Esophagus squamous epithelium (tissue), 4 donors: ENCODE measurements at regions not wholly inside any gene's neighbourhood (a gene's known extent, or its start where the extent isn't known, plus 50 kb on each side); places are given as distances from the start of the nearest gene placed in this dataset.

ENCODE experiments used
- CTCF ChIP-seq, 6 experiments: fragments of 450-650 bp in 4 of 6; fragments of 200-600 bp in 2 of 6; sonication (generic) in 2 of 6; IDR thresholded peaks; one replicate each; pipeline ENCODE4 v1.5.1; 2016 to 2019; ENCODE audit warnings: antibody characterized with exemption in 6 of 6, mild to moderate bottlenecking in 4 of 6, moderate library complexity in 4 of 6
- POLR2A ChIP-seq, 4 donors: fragments of 450-650 bp; IDR thresholded peaks; one replicate each; pipeline ENCODE4 v1.6.1; 2017; ENCODE audit warnings: antibody characterized with exemption in 4 of 4, mild to moderate bottlenecking in 4 of 4, moderate library complexity in 3 of 4

- TF ChIP-seq CTCF (IDR thresholded peaks at IDR 0.05) (no peak), POLR2A (IDR thresholded peaks at IDR 0.05) (no peak)
These were observed 341.5 kb upstream of the TMEFF2 start for GRCh38 chr2:192535956-192536921.
